HG03457 (cell line): ENCODE measurements at regions not wholly inside any gene's neighbourhood (a gene's known extent, or its start where the extent isn't known, plus 50 kb on each side); places are given as distances from the start of the nearest gene placed in this dataset.
"Not testable (repeated sequence)": the region's sequence is repeated elsewhere in the genome, so short reads cannot be mapped to it uniquely, and the experiment has no call there.

Experiments used
- ATAC-seq: cut with Tn5 transposase; IDR thresholded peaks from one replicate; pipeline ENCODE4 v1.9.1; 2021; ENCODE audit warnings: moderate number of reproducible peaks; ENCODE audit not compliant: unreplicated experiment

DNA sequence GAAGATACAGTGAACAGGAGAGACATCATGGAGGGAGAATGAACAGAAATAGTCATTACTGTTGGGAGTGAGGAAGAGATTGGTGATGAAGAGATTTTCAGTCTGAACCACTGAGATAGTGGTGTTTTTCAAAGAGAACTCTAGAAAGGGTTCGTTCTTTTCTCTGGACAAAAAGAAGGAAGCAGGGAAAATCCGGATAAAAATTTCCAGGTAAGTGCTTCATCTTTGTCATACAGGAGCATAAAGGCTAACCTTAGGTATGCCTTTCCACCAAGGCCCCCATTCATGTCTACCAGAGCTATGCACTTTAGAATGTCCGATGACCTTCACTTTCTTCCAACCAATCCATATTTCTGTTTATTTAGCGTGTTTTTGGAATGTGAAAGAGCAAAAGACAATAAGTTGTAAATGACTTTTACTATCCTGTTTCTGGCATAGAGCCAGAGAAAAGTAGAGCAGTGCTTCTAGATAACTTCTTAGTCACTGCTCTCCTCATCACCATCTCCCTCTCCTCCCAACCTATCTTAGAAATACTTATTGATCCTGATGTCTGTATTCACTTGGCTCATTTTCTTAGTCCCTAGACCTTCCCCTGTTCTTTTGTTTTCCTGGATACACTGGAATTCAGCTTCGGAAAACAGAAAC lies 116.5 kb downstream of the TTC6 start:
- no peak for ATAC-seq

DNA sequence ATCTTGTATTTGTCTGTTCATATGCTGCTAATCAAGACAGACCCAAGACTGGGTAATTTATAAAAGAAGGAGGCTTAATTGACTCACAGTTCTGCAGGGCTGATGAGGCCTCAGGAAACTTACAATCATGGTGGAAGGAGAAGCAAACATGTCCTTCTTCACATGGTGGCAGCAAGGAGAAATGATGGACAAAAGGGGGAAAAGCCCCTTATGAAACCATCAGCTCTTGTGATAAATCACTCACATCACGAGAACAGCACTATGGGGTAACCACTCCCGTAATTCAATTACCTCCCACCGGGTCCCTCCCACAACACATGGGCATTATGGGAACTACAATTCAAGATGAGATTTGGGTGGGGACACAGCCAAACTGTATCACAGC lies 117.0 kb downstream of the TTC6 start:
- ATAC-seq: not testable (repeated sequence)

DNA sequence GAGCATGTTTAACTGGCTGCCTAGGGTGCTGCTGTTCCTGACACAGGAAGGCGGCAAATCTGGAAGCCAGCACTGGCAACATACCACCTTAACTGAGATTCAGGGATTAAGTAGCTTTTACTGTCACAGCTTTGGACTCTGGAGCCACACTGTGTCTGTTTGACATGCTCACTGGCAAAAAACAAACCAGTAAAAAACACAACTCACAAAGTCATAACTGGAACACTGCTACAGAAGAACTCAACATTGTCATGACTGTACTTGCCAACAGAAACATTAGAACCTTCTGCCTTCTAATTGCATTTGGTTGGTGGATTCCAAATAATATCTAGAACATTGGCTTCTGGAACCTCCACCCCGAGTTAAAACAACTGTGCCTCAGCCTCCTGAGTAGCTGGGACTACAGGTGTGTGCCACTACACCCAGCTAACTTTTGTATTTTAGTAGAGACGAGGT lies 117.6 kb downstream of the TTC6 start:
- ATAC-seq: no peak

DNA sequence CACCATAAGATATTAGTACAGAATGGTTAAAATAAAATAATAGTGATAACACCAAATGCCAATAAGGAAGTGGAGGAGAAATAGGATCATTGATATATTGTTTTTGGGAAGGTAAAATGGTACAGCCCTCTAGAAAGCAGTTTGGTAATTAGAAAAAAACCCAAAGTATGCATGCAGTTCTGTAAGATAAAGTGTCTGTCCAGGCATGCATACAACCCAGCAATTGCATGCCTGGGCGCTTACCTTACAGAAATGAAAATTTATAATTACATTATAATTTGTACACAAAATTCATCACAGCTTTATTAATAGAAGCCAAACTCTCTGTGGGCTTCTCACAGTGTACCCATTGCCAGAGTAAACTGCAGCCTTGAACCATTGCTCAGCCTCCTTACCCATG lies 124.7 kb downstream of the TTC6 start:
- ATAC-seq: no peak

DNA sequence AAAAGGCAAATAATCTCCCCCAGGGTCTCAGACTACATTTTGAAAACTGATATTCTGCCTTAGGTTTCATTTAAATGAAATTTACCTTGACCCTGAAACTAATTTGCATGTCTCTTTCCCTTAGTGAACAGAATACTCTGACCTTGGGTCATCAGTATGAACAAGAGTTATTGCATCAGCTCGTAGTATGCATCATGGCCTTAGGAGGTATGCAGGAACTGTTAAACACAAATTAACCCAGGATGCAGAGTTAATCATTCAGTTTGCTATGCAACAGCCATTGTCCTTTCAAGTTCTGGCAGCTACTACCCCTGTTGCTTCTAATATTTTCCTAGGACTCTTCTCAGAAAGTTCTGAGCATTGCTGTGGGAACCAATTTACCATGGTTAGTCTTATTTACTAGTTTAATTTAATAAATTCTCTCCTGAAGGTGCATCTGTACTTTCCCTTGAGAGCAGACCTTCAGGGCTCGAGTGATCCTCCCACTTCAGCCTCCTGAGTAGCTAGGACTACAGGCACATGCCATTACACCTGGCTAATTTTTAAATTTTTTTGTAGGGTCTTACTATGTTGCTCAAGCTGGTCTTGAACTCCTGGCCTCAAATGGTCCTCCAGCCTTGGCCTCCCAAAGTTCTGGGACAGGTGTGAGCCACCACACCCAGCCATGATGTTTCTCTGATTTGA lies 126.7 kb downstream of the TTC6 start:
- no peak for ATAC-seq

DNA sequence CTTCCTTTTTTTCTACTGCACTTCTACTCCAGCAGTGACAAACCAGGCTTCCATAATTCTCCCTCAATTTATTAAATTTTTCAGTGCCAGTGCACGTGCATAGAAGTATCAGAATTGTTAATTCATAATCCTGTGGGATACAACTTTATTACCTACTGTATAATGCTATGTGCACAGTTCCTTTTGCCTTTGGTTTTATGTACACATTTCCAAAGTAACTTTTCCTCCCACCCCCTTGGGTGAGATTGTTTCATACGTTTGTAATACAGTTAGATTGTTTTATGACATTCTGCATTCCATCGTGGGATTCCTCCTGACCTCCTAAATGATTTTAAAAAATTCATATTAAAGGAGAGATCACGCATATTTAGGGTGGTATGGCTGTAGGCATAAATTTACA lies 128.1 kb downstream of the TTC6 start:
- ATAC-seq: no peak

DNA sequence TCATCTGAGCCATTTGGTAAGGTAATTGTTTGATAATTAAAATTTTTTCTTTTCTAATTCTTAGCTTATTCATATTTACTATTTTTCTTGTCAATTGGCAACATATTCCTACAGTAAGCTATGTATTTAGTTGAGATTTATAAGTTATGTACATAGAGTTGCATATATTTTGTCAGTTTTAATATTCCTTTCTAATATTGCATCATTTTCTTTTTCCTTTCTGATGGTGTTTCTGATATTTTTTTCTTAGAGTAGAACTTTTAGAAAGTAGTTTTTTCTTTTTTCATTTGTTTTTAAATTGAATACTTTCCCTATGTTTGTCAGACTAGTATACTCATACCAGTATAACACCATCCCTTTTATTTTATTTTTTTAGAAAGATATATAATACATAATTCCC lies 131.3 kb downstream of the TTC6 start:
- ATAC-seq: no peak

DNA sequence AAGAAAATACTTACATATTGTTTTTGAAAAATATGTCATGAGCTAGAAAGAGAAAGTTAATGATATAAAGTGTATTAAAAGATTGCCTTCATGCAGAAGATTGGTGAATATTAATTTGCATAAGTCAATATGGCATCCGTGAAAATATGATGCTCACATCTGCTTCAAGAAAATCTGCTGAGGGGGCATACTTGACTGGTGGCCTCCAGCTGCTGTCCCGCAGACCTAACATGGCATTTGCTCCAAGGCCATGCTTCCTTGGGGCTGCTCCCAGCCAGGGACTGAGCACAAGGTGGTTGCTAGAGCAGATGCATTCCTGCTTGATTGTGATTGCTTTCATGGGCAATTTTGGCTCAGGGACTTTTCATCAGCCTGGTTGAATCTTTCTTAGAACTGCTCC lies 133.8 kb downstream of the TTC6 start:
- no peak for ATAC-seq

DNA sequence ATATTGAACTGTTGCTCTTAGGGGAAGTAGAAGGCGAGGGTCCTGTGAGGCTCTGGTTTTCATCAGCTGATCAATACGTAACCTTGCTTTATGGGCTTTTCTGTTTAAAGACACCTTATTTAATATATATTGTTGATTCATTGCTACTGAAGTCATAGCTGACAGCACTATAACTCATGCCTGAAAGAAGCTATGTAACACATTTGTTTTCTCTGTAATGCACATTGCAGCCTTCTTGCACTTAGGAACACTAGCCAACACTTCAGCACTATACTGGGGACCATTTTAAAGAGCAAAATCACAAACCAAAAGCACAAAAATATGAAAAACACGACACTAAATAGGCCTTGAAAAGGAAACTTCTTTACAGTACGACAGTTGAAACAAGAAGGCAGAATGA lies 135.7 kb downstream of the TTC6 start:
- ATAC-seq: no peak

DNA sequence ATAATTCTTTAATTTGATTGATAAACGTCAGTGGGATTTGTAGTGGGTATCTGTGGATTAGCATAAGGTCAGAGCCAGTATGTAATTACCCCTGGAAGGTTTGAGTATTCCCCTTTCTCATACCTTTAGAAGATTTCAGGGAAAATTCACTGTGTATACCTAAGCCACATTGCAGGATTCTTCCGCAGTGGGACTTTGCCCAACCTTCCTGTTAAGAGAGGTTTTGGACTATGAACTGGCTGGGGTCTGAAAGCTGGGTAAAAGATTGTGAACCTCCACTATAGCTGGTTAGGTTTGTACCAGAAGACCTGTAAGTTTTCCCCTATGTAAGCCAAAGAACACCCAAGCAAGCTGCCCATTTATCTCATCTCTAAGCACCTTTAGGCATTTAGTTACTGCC lies 150.2 kb downstream of the TTC6 start:
- no peak for ATAC-seq

DNA sequence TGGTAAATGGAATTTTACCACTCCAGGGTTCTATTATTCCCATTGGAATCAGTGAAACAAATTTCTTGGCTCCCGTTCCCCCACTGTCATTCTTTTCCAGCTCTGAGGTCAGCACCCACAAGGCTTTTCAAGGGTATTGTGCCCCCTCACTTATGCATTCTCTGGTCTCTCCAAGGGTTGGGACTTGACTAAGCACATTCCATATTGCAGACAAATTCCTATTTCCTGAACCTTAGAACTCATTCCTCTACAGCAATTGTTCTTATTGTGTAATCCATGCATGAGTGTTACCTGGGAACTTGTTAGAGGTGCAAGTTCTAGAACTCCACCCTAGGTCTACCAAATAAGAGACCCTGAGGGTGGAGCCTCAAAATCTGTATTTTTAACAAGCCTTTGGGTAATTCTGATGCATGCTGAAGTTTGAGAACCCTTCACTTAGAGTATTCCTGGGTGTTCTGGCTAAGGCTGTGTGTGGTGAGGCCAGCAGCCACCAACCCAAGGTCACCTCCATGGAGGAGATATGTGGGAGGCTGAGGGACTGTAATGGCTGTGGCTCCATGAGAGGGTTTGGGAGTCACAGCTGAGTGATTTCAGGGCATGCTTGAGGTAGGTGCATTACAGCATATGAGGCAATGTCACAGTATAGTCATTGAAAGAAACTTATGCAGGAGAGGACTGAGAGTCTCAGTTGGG lies 150.9 kb downstream of the TTC6 start:
- ATAC-seq: no peak

DNA sequence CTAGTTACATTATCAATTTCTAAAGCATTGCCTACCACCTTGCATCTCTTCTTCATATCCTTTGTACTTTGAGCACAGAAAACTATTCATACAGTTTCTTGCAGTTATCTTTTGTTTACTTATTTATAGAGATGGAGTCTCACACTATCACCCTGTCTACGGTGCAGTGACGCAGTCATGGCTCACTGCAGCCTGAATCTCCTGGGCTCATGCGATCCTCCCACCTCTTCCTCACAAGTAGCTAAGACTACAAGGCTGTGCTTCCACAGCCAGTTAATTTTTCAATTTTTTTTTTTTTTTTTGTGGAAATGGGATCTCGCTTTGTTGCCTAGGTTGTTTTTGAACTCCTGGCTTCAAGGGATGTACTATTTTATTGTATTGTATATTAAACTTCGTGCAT lies 158.0 kb downstream of the TTC6 start:
- ATAC-seq: no peak

DNA sequence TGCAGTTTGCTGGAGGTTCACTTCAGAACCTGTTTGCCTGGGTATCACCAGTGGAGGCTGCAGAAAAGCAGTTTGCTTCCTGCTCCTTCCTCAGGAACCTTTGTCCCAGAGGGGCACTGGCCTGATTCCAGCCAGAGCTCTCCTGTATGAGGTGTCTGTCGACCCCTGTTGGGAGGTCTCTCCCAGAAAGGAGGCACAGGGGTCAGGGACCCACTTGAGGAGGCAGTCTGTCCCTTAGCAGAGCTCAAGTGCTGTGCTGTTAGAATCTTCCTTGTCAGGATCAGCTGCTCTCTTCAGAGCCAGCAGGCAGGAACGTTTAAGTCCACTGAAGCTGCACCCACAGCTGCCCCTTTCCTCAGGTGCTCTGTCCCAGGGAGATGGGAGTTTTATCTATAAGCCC lies 164.8 kb downstream of the TTC6 start:
- not testable (repeated sequence) for ATAC-seq

DNA sequence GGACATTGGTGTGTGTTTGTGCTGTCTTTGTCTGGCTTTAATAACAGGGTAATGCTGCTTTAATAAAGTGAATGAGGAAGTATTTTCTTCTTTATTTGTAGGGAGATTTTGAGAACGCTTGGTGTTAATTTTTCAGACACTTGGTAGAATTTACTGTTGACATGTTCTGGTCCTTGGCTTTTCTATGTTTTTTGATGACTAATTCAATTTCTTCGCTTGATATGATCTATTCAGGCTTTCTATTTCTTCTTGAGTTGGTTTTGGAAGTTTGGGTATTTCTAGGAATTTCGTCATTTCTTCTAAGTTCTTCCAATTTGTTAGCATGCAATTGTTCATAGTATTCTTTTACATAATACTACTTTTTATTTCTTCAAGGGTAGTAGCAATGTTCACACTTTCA lies 167.8 kb downstream of the TTC6 start:
- no peak for ATAC-seq

DNA sequence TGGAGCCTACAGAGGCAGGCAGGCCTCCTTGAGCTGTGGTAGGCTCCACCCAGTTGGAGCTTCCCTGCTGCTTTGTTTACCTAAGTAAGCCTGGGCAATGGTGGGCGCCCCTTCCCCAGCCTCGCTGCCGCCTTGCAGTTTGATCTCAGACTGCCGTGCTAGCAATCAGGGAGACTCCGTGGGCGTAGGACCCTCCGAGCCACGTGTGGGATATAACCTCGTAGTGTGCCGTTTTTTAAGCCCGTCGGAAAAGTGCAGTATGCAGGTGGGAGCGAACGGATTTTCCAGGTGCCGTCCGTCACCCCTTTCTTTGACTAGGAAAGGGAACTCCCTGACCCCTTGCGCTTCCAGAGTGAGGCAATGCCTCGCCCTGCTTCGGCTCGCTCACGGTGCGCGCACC lies 176.9 kb downstream of the TTC6 start:
- not testable (repeated sequence) for ATAC-seq

DNA sequence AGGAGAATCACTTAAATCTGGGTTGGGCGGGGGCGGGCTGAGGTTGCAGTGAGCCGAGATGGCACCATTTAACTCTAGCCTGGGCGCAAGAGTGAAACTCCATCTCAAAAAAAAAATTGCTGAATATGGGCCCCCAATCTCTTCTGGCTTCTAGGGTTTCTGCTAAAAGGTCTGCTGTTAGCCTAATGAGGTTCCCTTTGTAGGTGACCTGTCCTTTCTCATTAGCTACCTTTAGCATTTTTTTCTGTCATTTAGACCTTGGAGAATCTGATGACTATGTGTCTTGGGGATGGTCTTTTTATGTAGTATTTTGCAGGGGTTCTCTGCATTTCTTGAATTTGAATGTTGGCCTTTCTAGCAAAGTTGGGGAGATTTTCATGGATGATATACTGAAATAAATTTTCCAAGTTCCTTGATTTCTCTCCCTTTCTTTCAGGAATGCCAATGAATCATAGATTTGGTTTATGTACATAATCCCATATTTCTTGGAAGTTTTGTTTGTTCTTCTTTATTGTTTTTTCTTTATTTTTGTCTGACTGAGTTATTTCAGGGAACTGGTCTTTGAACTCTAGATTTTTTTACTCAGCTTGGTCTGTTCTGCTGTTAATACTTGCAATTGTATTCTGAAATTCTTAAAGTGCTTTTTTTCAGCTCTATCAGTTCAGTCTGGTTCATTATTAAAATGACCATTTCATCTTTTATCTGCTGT lies 181.5 kb downstream of the TTC6 start:
- no peak for ATAC-seq

DNA sequence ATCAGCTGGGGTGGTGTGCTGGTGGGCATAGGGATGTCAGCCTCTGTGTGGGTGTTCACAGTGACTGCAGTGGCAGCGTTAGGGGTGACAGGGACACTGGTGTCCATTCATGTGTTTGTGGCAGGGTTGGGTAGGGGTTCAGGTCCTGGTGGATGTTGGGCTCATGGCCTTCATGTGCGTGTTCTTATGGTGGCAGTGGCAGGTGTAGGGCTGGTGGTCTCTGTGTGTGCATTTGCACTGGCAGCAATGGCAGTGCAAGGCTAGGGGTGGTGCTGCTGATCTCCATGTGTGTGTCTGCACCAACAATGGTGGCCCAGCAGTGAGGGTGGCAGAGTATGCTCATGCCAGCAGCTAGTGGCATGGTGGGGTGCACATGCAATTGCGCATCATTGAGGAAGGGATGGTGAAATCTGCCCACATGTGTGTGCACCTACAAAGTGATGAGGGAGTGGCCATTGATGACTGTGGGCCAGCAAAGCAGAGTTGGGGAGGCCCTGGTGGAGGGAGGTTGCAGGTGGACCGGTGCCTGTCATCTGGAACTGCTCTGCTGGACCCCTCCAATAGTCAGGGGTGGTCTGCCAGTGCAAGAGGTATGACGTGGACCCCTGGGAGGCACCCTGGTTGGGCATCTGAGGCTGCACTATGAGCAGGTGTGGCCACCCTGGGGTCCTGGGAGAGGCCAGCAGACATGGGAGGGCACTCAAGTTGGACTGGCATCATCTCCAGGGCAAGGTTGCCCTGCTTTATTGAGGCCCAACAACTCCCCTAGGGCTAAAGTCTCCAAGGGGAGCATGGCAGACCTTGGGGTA lies 182.9 kb downstream of the TTC6 start:
- no peak for ATAC-seq

DNA sequence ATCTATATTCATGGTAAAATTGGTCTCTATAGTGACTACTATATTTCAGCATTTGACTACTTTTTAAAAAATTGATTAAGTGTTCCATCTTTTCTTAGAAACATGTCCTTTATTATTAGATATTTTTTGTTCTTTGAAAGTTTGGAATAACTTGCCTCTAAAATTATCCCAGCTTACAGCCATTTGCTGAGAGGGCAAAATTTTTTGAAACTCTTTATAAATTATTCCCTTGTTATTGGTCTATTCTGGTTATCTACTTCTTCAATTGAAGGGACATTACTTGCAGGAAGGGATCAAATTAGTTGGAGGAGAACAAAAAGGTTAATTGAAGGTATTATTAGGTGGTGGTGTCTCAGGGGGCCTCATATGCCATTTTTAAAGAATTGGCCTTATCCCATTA lies 184.1 kb downstream of the TTC6 start:
- ATAC-seq: no peak

DNA sequence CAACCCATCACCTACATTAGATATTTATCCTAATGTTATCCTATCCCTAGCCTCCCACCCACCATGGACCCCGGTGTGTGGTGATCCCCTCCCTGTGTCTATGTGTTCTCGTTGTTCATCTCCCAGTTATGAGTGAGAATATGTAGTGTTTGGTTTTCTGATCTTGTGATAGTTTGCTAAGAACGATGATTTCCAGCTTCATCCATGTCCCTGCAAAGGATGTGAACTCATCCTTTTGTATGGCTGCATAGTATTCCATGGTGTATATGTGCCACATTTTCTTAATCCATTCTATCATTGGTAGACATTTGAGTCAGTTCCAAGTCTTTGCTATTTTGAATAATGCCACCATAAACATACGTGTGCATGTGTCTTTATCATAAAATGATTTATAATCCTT lies 185.3 kb downstream of the TTC6 start:
- not testable (repeated sequence) for ATAC-seq

DNA sequence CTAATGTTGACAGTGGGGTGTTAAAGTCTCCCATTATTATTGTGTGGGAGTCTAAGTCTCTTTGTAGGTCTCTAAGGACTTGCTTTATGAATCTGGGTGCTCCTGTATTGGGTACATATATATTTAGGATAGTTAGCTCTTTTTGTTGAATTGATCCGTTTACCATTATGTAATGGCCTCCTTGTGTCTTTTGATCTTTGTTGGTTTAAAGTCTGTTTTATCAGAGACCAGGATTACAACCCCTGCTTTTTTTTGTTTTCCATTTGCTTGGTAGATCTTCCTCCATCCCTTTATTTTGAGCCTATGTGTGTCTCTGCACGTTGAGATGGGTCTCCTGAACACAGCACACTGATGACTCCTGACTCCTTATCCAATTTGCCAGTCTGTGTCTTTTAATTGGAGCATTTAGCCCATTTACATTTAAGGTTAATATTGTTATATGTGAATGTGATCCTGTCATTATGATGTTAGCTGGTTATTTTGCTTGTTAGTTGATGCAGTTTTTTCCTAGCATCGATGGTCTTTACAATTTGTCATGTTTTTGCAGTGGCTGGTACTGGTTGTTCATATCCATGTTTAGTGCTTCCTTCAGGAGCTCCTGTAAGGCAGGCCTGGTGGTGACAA lies 188.9 kb downstream of the TTC6 start:
- ATAC-seq: not testable (repeated sequence)
